HEK293 (cell line): ENCODE measurements at regions not wholly inside any gene's neighbourhood (a gene's known extent, or its start where the extent isn't known, plus 50 kb on each side); places are given as distances from the start of the nearest gene placed in this dataset.

ENCODE experiments used
- CTCF ChIA-PET: fragments of 350-600 bp; formaldehyde crosslinking; extraction: SDS; loops from one replicate; lab custom pipeline; 2021; ENCODE audit warnings: antibody characterized with exemption; lab: Yijun Ruan, JAX
- POLR2A ChIA-PET: fragments of 300-600 bp; formaldehyde crosslinking; extraction: SDS; loops from one replicate; lab custom pipeline; 2020; ENCODE audit warnings: antibody characterized with exemption, inconsistent platforms; lab: Yijun Ruan, JAX
- H3K27ac ChIP-seq: fragments of 200-500 bp; sonication (Bioruptor generic); 2 replicates; pipeline ENCODE4 v1.5.1; 2014; ENCODE audit warnings: low read depth, low read length, control low read depth, inconsistent platforms; ENCODE audit errors: extremely low read depth
- H3K36me3 ChIP-seq, 2 experiments: fragments of 200-500 bp in 1 of 2; sonication (Bioruptor generic) in 1 of 2; 1 replicate in 1 of 2; 2 replicates in 1 of 2; pipeline ENCODE4 v1.5.1; 2014 to 2017; ENCODE audit warnings: inconsistent platforms in 2 of 2, low read length in 2 of 2; ENCODE audit not compliant: control insufficient read depth in 2 of 2, insufficient read depth in 1 of 2
- H3K4me1 ChIP-seq: fragments of 200-500 bp; sonication (Bioruptor generic); 2 replicates; pipeline ENCODE4 v1.5.1; 2014; ENCODE audit warnings: mild to moderate bottlenecking, low read length, inconsistent platforms; ENCODE audit not compliant: control insufficient read depth, insufficient read depth
- H3K4me3 ChIP-seq: 2 replicates; pipeline ENCODE4 v1.5.1; 2011; ENCODE audit warnings: low read depth, mild to moderate bottlenecking, control low read depth, low read length, moderate library complexity
- H3K9me3 ChIP-seq: fragments of 200-500 bp; sonication (Bioruptor generic); 2 replicates; pipeline ENCODE4 v1.5.1; 2014; ENCODE audit warnings: low read depth, low read length, inconsistent platforms; ENCODE audit not compliant: control insufficient read depth, insufficient read depth
- BCL11A ChIP-seq: fragments of 450-650 bp; formaldehyde crosslinking; IDR thresholded peaks from 2 replicates; pipeline ENCODE4 v1.5.1; 2016; ENCODE audit warnings: low read depth, missing biosample characterization, missing genetic modification characterization
- GLI4 ChIP-seq: fragments of 450-650 bp; formaldehyde crosslinking; IDR thresholded peaks from 2 replicates; pipeline ENCODE4 v1.5.1; 2016; ENCODE audit warnings: missing biosample characterization, missing genetic modification characterization
- GLIS1 ChIP-seq: fragments of 450-650 bp; formaldehyde crosslinking; IDR thresholded peaks from 2 replicates; pipeline ENCODE4 v1.5.1; 2016; ENCODE audit warnings: missing biosample characterization, missing genetic modification characterization
- GLIS2 ChIP-seq: fragments of 450-650 bp; formaldehyde crosslinking; IDR thresholded peaks from 2 replicates; pipeline ENCODE4 v1.5.1; 2016; ENCODE audit warnings: missing biosample characterization, missing genetic modification characterization
- OVOL3 ChIP-seq: fragments of 450-650 bp; formaldehyde crosslinking; IDR thresholded peaks from 2 replicates; pipeline ENCODE4 v1.5.1; 2016; ENCODE audit warnings: missing biosample characterization, missing genetic modification characterization
- PBX3 ChIP-seq: sonication (generic); formaldehyde crosslinking; IDR thresholded peaks from 2 replicates; pipeline ENCODE4 v1.8.1; 2022; ENCODE audit warnings: mild to moderate bottlenecking, moderate library complexity, missing genetic modification reagents
- PRDM2 ChIP-seq: fragments of 450-650 bp; formaldehyde crosslinking; IDR thresholded peaks from 2 replicates; pipeline ENCODE4 v1.5.1; 2016; ENCODE audit warnings: missing biosample characterization, missing genetic modification characterization, borderline replicate concordance
- REST ChIP-seq: fragments of 450-650 bp; formaldehyde crosslinking; IDR thresholded peaks from 2 replicates; pipeline ENCODE4 v1.5.1; 2016; ENCODE audit warnings: missing biosample characterization, missing genetic modification characterization
- ZFP37 ChIP-seq: fragments of 450-650 bp; formaldehyde crosslinking; IDR thresholded peaks from 2 replicates; pipeline ENCODE4 v1.5.1; 2016; ENCODE audit warnings: missing biosample characterization, missing genetic modification characterization
- ZFP69B ChIP-seq: fragments of 450-650 bp; formaldehyde crosslinking; IDR thresholded peaks from 2 replicates; pipeline ENCODE4 v1.5.1; 2016; ENCODE audit warnings: missing biosample characterization, missing genetic modification characterization
- ZNF114 ChIP-seq: fragments of 450-650 bp; formaldehyde crosslinking; IDR thresholded peaks from 2 replicates; pipeline ENCODE4 v1.5.0; 2017; ENCODE audit warnings: missing biosample characterization, missing genetic modification characterization
- ZNF121 ChIP-seq: fragments of 450-650 bp; formaldehyde crosslinking; IDR thresholded peaks from 2 replicates; pipeline ENCODE4 v1.5.1; 2016; ENCODE audit warnings: missing biosample characterization, missing genetic modification characterization
- ZNF239 ChIP-seq: fragments of 450-650 bp; formaldehyde crosslinking; IDR thresholded peaks from 2 replicates; pipeline ENCODE4 v1.5.1; 2016; ENCODE audit warnings: missing biosample characterization, missing genetic modification characterization
- ZNF324 ChIP-seq: fragments of 450-650 bp; formaldehyde crosslinking; IDR thresholded peaks from 2 replicates; pipeline ENCODE4 v1.5.1; 2016; ENCODE audit warnings: missing biosample characterization, missing genetic modification characterization
- ZNF37A ChIP-seq: fragments of 450-650 bp; IDR thresholded peaks from 2 replicates; pipeline ENCODE4 v1.5.1; 2018; ENCODE audit warnings: missing biosample characterization, missing genetic modification characterization
- ZNF404 ChIP-seq: fragments of 450-650 bp; formaldehyde crosslinking; IDR thresholded peaks from 2 replicates; pipeline ENCODE4 v1.5.1; 2017; ENCODE audit warnings: missing biosample characterization, missing genetic modification characterization
- ZNF513 ChIP-seq: fragments of 450-650 bp; IDR thresholded peaks from 2 replicates; pipeline ENCODE4 v1.5.1; 2018; ENCODE audit warnings: missing biosample characterization, missing genetic modification characterization
- ZNF514 ChIP-seq: fragments of 450-650 bp; formaldehyde crosslinking; IDR thresholded peaks from 2 replicates; pipeline ENCODE4 v1.5.1; 2016; ENCODE audit warnings: missing biosample characterization, missing genetic modification characterization
- ZNF529 ChIP-seq: fragments of 450-650 bp; formaldehyde crosslinking; IDR thresholded peaks from 2 replicates; pipeline ENCODE4 v1.5.1; 2017; ENCODE audit warnings: missing genetic modification characterization, missing biosample characterization; ENCODE audit not compliant: insufficient replicate concordance
- ZNF549 ChIP-seq: fragments of 450-650 bp; IDR thresholded peaks from 2 replicates; pipeline ENCODE4 v1.5.1; 2018; ENCODE audit warnings: missing biosample characterization, missing genetic modification characterization, mild to moderate bottlenecking, inconsistent platforms, moderate library complexity
- ZNF561 ChIP-seq: fragments of 450-650 bp; IDR thresholded peaks from 2 replicates; pipeline ENCODE4 v1.5.1; 2018; ENCODE audit warnings: missing biosample characterization, missing genetic modification characterization, borderline replicate concordance
- ZSCAN16 ChIP-seq: fragments of 450-650 bp; formaldehyde crosslinking; IDR thresholded peaks from 2 replicates; pipeline ENCODE4 v1.5.1; 2016; ENCODE audit warnings: missing biosample characterization, missing genetic modification characterization

- H3K27ac ChIP-seq = no peak overlapping the region
- no peaks in the 10 kb centered on the region for H3K9me3 ChIP-seq
- CTCF ChIA-PET = interaction anchor here (0.5 to 3.0 kb wide), 3 partner anchors 10 to 1910 kb away, joined by 3 to 9 read pairs (median 4); no protein-coding TSS in a partner anchor
- no peaks in the 10 kb centered on the region for H3K36me3 ChIP-seq
- no peak overlapping the region for H3K4me3 ChIP-seq
- no peak for TF ChIP-seq ZNF121
- peak; percentile 66 for TF ChIP-seq GLIS1
- no peak for TF ChIP-seq PBX3 (CRISPR knock-in tag)
- no peak for TF ChIP-seq PRDM2 (tag by site-specific recombination)
- TF ChIP-seq, all 188 proteins: peak for 1
- POLR2A ChIA-PET = no interaction called here
- H3K4me1 ChIP-seq = 0 out of 2 replicates have a peak, but pooled peaks cover 3% of the 10 kb centered on the region
Observed at GRCh38 chr11:31877083-31877482, 66.0 kb upstream of the PAX6 start.

- CTCF ChIA-PET = interaction anchor here (0.5 to 3.0 kb wide), 3 partner anchors 11 to 1909 kb away, joined by 3 to 9 read pairs (median 5); no protein-coding TSS in a partner anchor
- Histone ChIP-seq H3K4me1 (0 out of 2 replicates have a peak, but pooled peaks cover 3% of the 10 kb centered on the region), H3K9me3 (no peaks in the 10 kb centered on the region), H3K27ac (no peak overlapping the region), H3K36me3 (no peaks in the 10 kb centered on the region), H3K4me3 (no peak overlapping the region)
- POLR2A ChIA-PET = no interaction called here
- TF ChIP-seq ZNF529 (tag by site-specific recombination) (no peak), ZNF549 (tag by site-specific recombination) (no peak), ZNF324 (tag by site-specific recombination) (no peak), BCL11A (tag by site-specific recombination) (no peak), ZFP37 (tag by site-specific recombination) (no peak), OVOL3 (tag by site-specific recombination) (no peak), GLI4 (no peak), ZNF513 (tag by site-specific recombination) (no peak), ZNF561 (tag by site-specific recombination) (no peak), ZNF37A (tag by site-specific recombination) (no peak), GLIS2 (tag by site-specific recombination) (no peak), ZNF404 (tag by site-specific recombination) (no peak), ZNF114 (tag by site-specific recombination) (no peak), REST (no peak), ZSCAN16 (tag by site-specific recombination) (no peak), ZNF239 (tag by site-specific recombination) (no peak), ZNF514 (tag by site-specific recombination) (no peak), GLIS1 (no peak), ZNF121 (no peak), ZFP69B (tag by site-specific recombination) (no peak)
Observed at GRCh38 chr11:31875866-31876560, 64.9 kb upstream of the PAX6 start.
